IMR-90 (cell line): ENCODE measurements at regions not wholly inside any gene's neighbourhood (a gene's known extent, or its start where the extent isn't known, plus 50 kb on each side); places are given as distances from the start of the nearest gene placed in this dataset.

Source experiments
- CEBPB ChIP-seq: IDR thresholded peaks from 2 replicates; pipeline ENCODE4 v1.6.1; 2012; ENCODE audit warnings: low read depth, low read length, improper control_type of control experiment
- ELK1 ChIP-seq: fragments of 150-350 bp; IDR thresholded peaks from 2 replicates; pipeline ENCODE4 v1.6.1; 2016; ENCODE audit warnings: low read depth, mild to moderate bottlenecking, low read length, moderate library complexity, borderline replicate concordance
- MAZ ChIP-seq: IDR thresholded peaks from 2 replicates; pipeline ENCODE4 v1.6.1; 2012; ENCODE audit warnings: low read depth, mild to moderate bottlenecking, low read length, improper control_type of control experiment, moderate library complexity, borderline replicate concordance
- POLR2A ChIP-seq: IDR thresholded peaks from 2 replicates; pipeline ENCODE4 v1.6.1; 2012; ENCODE audit warnings: mild to moderate bottlenecking, low read depth, low read length
- RCOR1 ChIP-seq: IDR thresholded peaks from 2 replicates; pipeline ENCODE4 v1.6.1; 2012; ENCODE audit warnings: mild to moderate bottlenecking, low read length, improper control_type of control experiment; ENCODE audit not compliant: insufficient replicate concordance
- SMC3 ChIP-seq: fragments of 150-350 bp; IDR thresholded peaks from 2 replicates; pipeline ENCODE4 v1.6.1; 2016; ENCODE audit warnings: low read depth, mild to moderate bottlenecking, antibody characterized with exemption, low read length, moderate library complexity
- TF ChIP-seq, protein P1 (sequence below): conservative IDR thresholded peaks from 2 replicates; pipeline ENCODE4 v1.5.1; 2012; ENCODE audit warnings: mild to moderate bottlenecking, low read depth, low read length, improper control_type of control experiment
- TF ChIP-seq, protein P2 (sequence below): fragments of 150-350 bp; IDR thresholded peaks from 2 replicates; pipeline ENCODE4 v1.6.1; 2017; ENCODE audit warnings: mild to moderate bottlenecking, antibody characterized with exemption, low read length, low read depth

DNA sequence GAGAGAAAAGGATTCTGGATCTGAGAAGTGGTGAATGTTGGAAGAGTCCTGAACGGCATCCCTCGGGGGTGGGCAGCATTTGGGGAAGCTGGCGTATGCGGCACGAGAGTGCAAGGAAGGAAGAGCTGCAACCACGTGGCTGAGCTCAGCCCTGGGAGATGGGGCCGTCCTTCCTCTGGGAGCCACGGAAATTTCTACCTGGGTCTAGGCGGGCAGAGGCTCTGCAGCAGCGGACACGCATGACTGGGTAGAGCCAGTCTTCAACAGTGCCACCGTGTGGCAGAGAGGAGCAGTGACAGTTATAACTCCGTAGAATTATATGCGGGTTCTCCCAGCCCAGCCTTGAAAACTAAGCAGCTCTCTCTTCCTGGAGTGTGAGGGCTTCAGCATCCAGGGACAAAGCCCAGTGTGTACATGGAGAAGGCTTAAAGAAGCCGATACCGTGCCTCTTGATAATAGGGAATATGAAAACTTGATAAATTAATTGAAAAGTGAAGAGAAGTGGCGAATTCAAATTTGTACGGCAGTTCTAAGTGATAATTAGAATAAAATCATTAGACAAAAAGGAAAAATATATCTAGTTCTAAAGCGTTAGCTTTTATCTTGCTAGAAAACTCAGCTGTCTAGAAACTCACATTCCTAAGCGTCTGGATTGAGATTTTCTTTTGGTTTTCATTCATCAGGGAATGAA is 82.9 kb upstream of the STXBP6 start:
- no peak for TF ChIP-seq RCOR1
- TF ChIP-seq, protein P1, sequence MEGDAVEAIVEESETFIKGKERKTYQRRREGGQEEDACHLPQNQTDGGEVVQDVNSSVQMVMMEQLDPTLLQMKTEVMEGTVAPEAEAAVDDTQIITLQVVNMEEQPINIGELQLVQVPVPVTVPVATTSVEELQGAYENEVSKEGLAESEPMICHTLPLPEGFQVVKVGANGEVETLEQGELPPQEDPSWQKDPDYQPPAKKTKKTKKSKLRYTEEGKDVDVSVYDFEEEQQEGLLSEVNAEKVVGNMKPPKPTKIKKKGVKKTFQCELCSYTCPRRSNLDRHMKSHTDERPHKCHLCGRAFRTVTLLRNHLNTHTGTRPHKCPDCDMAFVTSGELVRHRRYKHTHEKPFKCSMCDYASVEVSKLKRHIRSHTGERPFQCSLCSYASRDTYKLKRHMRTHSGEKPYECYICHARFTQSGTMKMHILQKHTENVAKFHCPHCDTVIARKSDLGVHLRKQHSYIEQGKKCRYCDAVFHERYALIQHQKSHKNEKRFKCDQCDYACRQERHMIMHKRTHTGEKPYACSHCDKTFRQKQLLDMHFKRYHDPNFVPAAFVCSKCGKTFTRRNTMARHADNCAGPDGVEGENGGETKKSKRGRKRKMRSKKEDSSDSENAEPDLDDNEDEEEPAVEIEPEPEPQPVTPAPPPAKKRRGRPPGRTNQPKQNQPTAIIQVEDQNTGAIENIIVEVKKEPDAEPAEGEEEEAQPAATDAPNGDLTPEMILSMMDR = peak; percentile 81
- no peak for TF ChIP-seq MAZ
- peak; percentile 90 for TF ChIP-seq SMC3
- TF ChIP-seq POLR2A = no peak
- TF ChIP-seq, protein P2, sequence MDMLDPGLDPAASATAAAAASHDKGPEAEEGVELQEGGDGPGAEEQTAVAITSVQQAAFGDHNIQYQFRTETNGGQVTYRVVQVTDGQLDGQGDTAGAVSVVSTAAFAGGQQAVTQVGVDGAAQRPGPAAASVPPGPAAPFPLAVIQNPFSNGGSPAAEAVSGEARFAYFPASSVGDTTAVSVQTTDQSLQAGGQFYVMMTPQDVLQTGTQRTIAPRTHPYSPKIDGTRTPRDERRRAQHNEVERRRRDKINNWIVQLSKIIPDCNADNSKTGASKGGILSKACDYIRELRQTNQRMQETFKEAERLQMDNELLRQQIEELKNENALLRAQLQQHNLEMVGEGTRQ = no peak
- TF ChIP-seq ELK1 = no peak
- no peak for TF ChIP-seq CEBPB
